ENCODE measurements at regions not wholly inside any gene's neighbourhood (a gene's known extent, or its start where the extent isn't known, plus 50 kb on each side); places are given as distances from the start of the nearest gene placed in this dataset.
A peak's percentile ranks its signal among the peaks of the same experiment; 100 is the strongest.

- no peak for TF ChIP-seq GTF3C2 (IDR thresholded peaks at IDR 0.05; ENCODE audit: borderline replicate concordance, extremely low read depth, insufficient read length)
- TF ChIP-seq SMARCE1 (IDR thresholded peaks at IDR 0.05): peak; percentile 82; the same call in 1 of the 2 replicates
- no peak for TF ChIP-seq NR2F6 (CRISPR knock-in tag; IDR thresholded peaks at IDR 0.05)
- no peak for TF ChIP-seq CXXC5 (CRISPR knock-in tag; IDR thresholded peaks at IDR 0.05)
- TF ChIP-seq HEY1 (CRISPR knock-in tag; IDR thresholded peaks at IDR 0.05; ENCODE audit: borderline replicate concordance): no peak
- TF ChIP-seq ZNF778 (CRISPR knock-in tag; IDR thresholded peaks at IDR 0.05): no peak
- no peak for TF ChIP-seq HDAC2 (IDR thresholded peaks at IDR 0.05)
- TF ChIP-seq ASH1L (IDR thresholded peaks at IDR 0.05; ENCODE audit: borderline replicate concordance, low read depth, partially characterized antibody): no peak
- no peak for TF ChIP-seq NCOA4 (IDR thresholded peaks at IDR 0.05; ENCODE audit: partially characterized antibody)
- TF ChIP-seq MNT (conservative IDR thresholded peaks at IDR 0.05): no peak
- TF ChIP-seq ZNF384 (IDR thresholded peaks at IDR 0.05; ENCODE audit: low read depth, low read length): no peak
- TF ChIP-seq, protein P1, sequence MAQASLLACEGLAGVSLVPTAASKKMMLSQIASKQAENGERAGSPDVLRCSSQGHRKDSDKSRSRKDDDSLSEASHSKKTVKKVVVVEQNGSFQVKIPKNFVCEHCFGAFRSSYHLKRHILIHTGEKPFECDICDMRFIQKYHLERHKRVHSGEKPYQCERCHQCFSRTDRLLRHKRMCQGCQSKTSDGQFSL (CRISPR knock-in tag; IDR thresholded peaks at IDR 0.05): no peak
- TF ChIP-seq, protein P1 (tag; IDR thresholded peaks at IDR 0.05): no peak
- 0 out of 4 replicates have a peak, but pooled peaks of 1 of the 2 experiments have one; percentile 41 for TF ChIP-seq TEAD1 (CRISPR knock-in tag; IDR thresholded peaks at IDR 0.05)
- no peak for TF ChIP-seq KHSRP (IDR thresholded peaks at IDR 0.05)
- TF ChIP-seq BRD4 (IDR thresholded peaks at IDR 0.05): no peak
- no peak for TF ChIP-seq HSF4 (CRISPR knock-in tag; IDR thresholded peaks at IDR 0.05; ENCODE audit: borderline replicate concordance)
- peak; percentile 74; the same call in 1 of the 2 replicates for TF ChIP-seq FOXM1 (IDR thresholded peaks at IDR 0.05; ENCODE audit: low read depth)
- TF ChIP-seq FOXM1 (CRISPR knock-in tag; IDR thresholded peaks at IDR 0.05; ENCODE audit: low read depth): no peak
- no peak for TF ChIP-seq BCL6 (CRISPR knock-in tag; IDR thresholded peaks at IDR 0.05)
- no peak for TF ChIP-seq KAT2B (IDR thresholded peaks at IDR 0.05; ENCODE audit: low read depth, low read length)
- no peak for TF ChIP-seq POLR3G (IDR thresholded peaks at IDR 0.05; ENCODE audit: extremely low read depth, insufficient read length, insufficient replicate concordance)
- TF ChIP-seq RBFOX2 (IDR thresholded peaks at IDR 0.05; ENCODE audit: low read depth, low read length): no peak
- TF ChIP-seq, protein P2, sequence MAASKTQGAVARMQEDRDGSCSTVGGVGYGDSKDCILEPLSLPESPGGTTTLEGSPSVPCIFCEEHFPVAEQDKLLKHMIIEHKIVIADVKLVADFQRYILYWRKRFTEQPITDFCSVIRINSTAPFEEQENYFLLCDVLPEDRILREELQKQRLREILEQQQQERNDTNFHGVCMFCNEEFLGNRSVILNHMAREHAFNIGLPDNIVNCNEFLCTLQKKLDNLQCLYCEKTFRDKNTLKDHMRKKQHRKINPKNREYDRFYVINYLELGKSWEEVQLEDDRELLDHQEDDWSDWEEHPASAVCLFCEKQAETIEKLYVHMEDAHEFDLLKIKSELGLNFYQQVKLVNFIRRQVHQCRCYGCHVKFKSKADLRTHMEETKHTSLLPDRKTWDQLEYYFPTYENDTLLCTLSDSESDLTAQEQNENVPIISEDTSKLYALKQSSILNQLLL (CRISPR knock-in tag; IDR thresholded peaks at IDR 0.05; ENCODE audit: borderline replicate concordance): no peak
- no peak for TF ChIP-seq ZNF707 (CRISPR knock-in tag; conservative IDR thresholded peaks at IDR 0.05)
Observed at GRCh38 chr6:85041376-85041775, 277.0 kb upstream of the TBX18 start (continued).

Data from K562 (cell line).